CD4-positive, alpha-beta T cell (primary cell): ENCODE measurements at regions not wholly inside any gene's neighbourhood (a gene's known extent, or its start where the extent isn't known, plus 50 kb on each side); places are given as distances from the start of the nearest gene placed in this dataset.

Experiments used
- ATAC-seq: fragments of 200-7000 bp; cut with Tn5 transposase; one replicate; pipeline ENCODE4 v1.10.0; 2022; ENCODE audit warnings: mild to moderate bottlenecking; ENCODE audit not compliant: poor library complexity
- CTCF ChIA-PET: fragments of 350-600 bp; sonication (Branson Sonifier 250); formaldehyde crosslinking; loops from one replicate; lab custom pipeline; 2021; ENCODE audit warnings: antibody characterized with exemption, inconsistent platforms; lab: Charles Lee
- POLR2A ChIA-PET: fragments of 350-600 bp; sonication (Branson Sonifier 250); formaldehyde crosslinking; loops from one replicate; lab custom pipeline; 2021; ENCODE audit warnings: antibody characterized with exemption, inconsistent platforms; lab: Charles Lee
- DNase-seq, 14 experiments: peaks; one replicate each; pipeline ENCODE4 v3.0.0-alpha.2; 2013 to 2020; ENCODE audit warnings: mixed read lengths in 2 of 14
- H3K27ac ChIP-seq, 2 donors: one replicate each; pipeline versions ENCODE4 v1.5.1 to v1.7.0; 2013; ENCODE audit warnings: low read length in 2 of 2, low read depth in 1 of 2, mild to moderate bottlenecking in 1 of 2
- H3K27me3 ChIP-seq, 2 experiments: 1 replicate in 1 of 2; 2 replicates in 1 of 2; pipeline versions ENCODE4 v1.6.1 to v1.7.0; 2013; ENCODE audit warnings: low read length in 2 of 2, control low read depth in 1 of 2, mild to moderate bottlenecking in 1 of 2, moderate library complexity in 1 of 2; ENCODE audit not compliant: insufficient read depth in 2 of 2, control insufficient read depth in 1 of 2
- H3K36me3 ChIP-seq: one replicate; pipeline ENCODE4 v1.6.1; 2013; ENCODE audit warnings: low read length, control low read depth; ENCODE audit not compliant: insufficient read depth
- H3K4me1 ChIP-seq: one replicate; pipeline ENCODE4 v1.6.1; 2013; ENCODE audit warnings: low read length, control low read depth; ENCODE audit not compliant: insufficient read depth
- H3K4me3 ChIP-seq: one replicate; pipeline ENCODE4 v1.5.1; 2013; ENCODE audit warnings: mild to moderate bottlenecking, low read length, moderate library complexity
- H3K9me3 ChIP-seq, 2 experiments: 1 replicate in 1 of 2; 2 replicates in 1 of 2; pipeline versions ENCODE4 v1.6.1 to v1.7.0; 2013; ENCODE audit warnings: low read length in 2 of 2, mild to moderate bottlenecking in 2 of 2, control low read depth in 1 of 2, moderate library complexity in 1 of 2; ENCODE audit not compliant: control insufficient read depth in 1 of 2, insufficient read depth in 1 of 2
- H3K27ac Mint-ChIP-seq: one replicate; pipeline ENCODE4 v1.8.0; 2020; ENCODE audit warnings: mixed read lengths
- H3K27me3 Mint-ChIP-seq: one replicate; pipeline ENCODE4 v1.8.0; 2021; ENCODE audit warnings: mixed read lengths
- H3K36me3 Mint-ChIP-seq: one replicate; pipeline ENCODE4 v1.8.0; 2021; ENCODE audit warnings: low read depth, mixed read lengths
- H3K4me1 Mint-ChIP-seq: one replicate; pipeline ENCODE4 v1.8.0; 2021; ENCODE audit warnings: low read depth, mixed read lengths
- H3K4me3 Mint-ChIP-seq: one replicate; pipeline ENCODE4 v1.8.0; 2020; ENCODE audit warnings: mild to moderate bottlenecking, mixed read lengths
- H3K9me3 Mint-ChIP-seq: one replicate; pipeline ENCODE4 v1.8.0; 2020; ENCODE audit warnings: mixed read lengths
- intact Hi-C, 2 experiments: fragments of 100-400 bp; cut with DNase I in 1 of 2; cut with micrococcal nuclease in 1 of 2; formaldehyde crosslinking; loops; one replicate each; pipeline versions ENCODE4 v1.15.1 to v1.9.0; 2023 to 2025; cut with DNase I, micrococcal nuclease
- TF ChIP-seq, protein P1 (sequence below): fragments of 200-600 bp; IDR thresholded peaks from one replicate; pipeline ENCODE4 v1.8.0; 2022; ENCODE audit warnings: antibody characterized with exemption, mild to moderate bottlenecking

DNA sequence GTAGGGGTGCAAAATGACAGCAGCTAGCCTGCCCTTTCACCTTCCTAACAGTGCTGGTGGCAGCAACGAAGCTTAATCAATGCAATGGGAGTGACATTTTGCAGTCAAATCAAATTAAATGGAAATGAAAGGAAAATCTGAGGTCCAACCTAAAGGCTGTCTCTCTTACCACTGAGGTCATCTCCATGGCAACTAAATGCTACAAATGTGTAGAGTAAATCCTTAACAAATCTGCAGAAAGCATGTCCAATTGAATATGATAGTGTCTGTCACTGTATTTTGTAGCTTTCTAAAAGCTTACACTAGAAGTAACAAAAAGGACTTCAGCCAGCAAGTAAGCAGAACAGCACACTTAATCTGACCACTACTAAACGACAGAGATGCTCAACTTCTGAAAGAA is 488.8 kb downstream of the BCAT1 start:
- intact Hi-C loops = no loop called here
- DNase-seq (no peak), ATAC-seq (no peak)
- Histone ChIP-seq H3K27ac (no peak overlapping the region), H3K9me3 (peaks cover 0 to 3% of the 10 kb centered on the region in 2 experiments), H3K27me3 (no peaks in the 10 kb centered on the region), H3K4me1 (no peaks in the 10 kb centered on the region), H3K36me3 (no peaks in the 10 kb centered on the region), H3K4me3 (no peak overlapping the region)
- H3K27ac Mint-ChIP-seq = no peak overlapping the region
- TF ChIP-seq, protein P1, sequence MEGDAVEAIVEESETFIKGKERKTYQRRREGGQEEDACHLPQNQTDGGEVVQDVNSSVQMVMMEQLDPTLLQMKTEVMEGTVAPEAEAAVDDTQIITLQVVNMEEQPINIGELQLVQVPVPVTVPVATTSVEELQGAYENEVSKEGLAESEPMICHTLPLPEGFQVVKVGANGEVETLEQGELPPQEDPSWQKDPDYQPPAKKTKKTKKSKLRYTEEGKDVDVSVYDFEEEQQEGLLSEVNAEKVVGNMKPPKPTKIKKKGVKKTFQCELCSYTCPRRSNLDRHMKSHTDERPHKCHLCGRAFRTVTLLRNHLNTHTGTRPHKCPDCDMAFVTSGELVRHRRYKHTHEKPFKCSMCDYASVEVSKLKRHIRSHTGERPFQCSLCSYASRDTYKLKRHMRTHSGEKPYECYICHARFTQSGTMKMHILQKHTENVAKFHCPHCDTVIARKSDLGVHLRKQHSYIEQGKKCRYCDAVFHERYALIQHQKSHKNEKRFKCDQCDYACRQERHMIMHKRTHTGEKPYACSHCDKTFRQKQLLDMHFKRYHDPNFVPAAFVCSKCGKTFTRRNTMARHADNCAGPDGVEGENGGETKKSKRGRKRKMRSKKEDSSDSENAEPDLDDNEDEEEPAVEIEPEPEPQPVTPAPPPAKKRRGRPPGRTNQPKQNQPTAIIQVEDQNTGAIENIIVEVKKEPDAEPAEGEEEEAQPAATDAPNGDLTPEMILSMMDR = no peak
- no peaks in the 10 kb centered on the region for H3K36me3 Mint-ChIP-seq
- H3K4me3 Mint-ChIP-seq = no peak overlapping the region
- no peaks in the 10 kb centered on the region for H3K9me3 Mint-ChIP-seq
- POLR2A ChIA-PET = no interaction called here
- CTCF ChIA-PET = no interaction called here
- H3K27me3 Mint-ChIP-seq = no peaks in the 10 kb centered on the region
- peaks cover 5% of the 10 kb centered on the region for H3K4me1 Mint-ChIP-seq

DNA sequence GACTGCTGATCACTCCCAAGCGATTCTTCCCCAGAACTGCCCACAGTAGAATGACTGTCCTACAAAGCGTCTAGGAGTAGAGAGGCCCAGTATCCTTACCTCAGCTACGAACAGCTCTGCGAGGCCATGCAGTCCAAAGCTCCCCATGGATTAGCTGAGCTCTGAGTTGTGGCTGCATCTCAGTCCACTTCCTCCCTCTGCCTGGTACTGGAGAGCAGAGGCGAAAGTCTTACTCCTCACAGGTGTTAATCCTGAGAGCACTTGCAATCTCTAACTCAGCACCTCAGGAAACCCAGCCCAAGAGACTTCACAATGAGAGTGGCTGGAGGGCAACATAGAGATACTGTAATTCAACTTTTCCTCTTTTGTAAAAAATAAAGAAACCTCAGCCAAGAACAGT is 493.1 kb downstream of the BCAT1 start:
- DNase-seq = no peak
- Mint-ChIP-seq H3K4me3 (no peak overlapping the region), H3K27me3 (no peaks in the 10 kb centered on the region), H3K36me3 (no peaks in the 10 kb centered on the region), H3K4me1 (no peaks in the 10 kb centered on the region), H3K9me3 (no peaks in the 10 kb centered on the region), H3K27ac (no peak overlapping the region)
- H3K4me1 ChIP-seq = no peaks in the 10 kb centered on the region
- H3K9me3 ChIP-seq = peaks cover 0 to 3% of the 10 kb centered on the region in 2 experiments
- ChIA-PET CTCF (no interaction called here), POLR2A (no interaction called here)
- H3K27me3 ChIP-seq = no peaks in the 10 kb centered on the region
- intact Hi-C loops = no loop called here
- no peak overlapping the region for H3K27ac ChIP-seq
- no peaks in the 10 kb centered on the region for H3K36me3 ChIP-seq
- TF ChIP-seq, protein P1 = no peak
- no peak for ATAC-seq
- no peak overlapping the region for H3K4me3 ChIP-seq

DNA sequence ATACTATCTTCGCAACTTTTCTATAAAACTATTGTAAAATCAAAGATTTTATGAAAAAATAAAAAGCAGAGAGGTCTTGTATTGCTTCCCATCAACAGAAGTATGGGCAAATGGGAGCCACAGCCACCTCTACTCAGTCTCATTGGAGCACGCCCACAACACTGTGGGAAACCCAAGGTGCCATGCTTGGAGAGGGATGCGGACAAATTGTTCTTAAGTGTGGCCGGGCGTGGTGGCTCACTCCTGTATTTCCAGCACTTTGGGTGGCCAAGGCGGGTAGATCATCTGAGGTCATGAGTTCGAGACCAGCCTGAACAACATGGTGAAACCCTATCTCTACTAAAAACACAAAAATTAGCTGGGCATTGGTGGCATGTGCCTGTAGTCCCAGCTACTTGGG is 498.2 kb upstream of the SOX5 start:
- TF ChIP-seq, protein P1 = no peak
- Mint-ChIP-seq H3K4me1 (no peaks in the 10 kb centered on the region), H3K4me3 (no peak overlapping the region), H3K27ac (no peak overlapping the region), H3K9me3 (no peaks in the 10 kb centered on the region), H3K36me3 (no peaks in the 10 kb centered on the region), H3K27me3 (no peaks in the 10 kb centered on the region)
- DNase-seq (no peak), ATAC-seq (no peak)
- H3K36me3 ChIP-seq = no peaks in the 10 kb centered on the region
- H3K27ac ChIP-seq = no peak overlapping the region
- no peaks in the 10 kb centered on the region for H3K27me3 ChIP-seq
- POLR2A ChIA-PET = no interaction called here
- no peaks in the 10 kb centered on the region for H3K9me3 ChIP-seq
- H3K4me1 ChIP-seq = no peaks in the 10 kb centered on the region
- H3K4me3 ChIP-seq = no peak overlapping the region
- intact Hi-C loops = no loop called here
- CTCF ChIA-PET = no interaction called here
